ENCODE measurements at regions not wholly inside any gene's neighbourhood (a gene's known extent, or its start where the extent isn't known, plus 50 kb on each side); places are given as distances from the start of the nearest gene placed in this dataset.

- ATAC-seq (ENCODE audit: low read depth) (no peak), DNase-seq (ENCODE audit: low spot score in 2 of 2) (no peak)
- Mint-ChIP-seq H3K4me1 (peaks cover 5% of the 10 kb centered on the region), H3K4me3 (no peak overlapping the region), H3K9me3 (peaks cover 4% of the 10 kb centered on the region), H3K36me3 (peaks cover 2% of the 10 kb centered on the region), H3K27ac (no peak overlapping the region), H3K27me3 (no peaks in the 10 kb centered on the region)
These were observed 193.6 kb upstream of the ANKRD55 start for GRCh38 chr5:56426693-56427092.

- Mint-ChIP-seq H3K9me3 (peaks cover 8% of the 10 kb centered on the region), H3K27ac (no peak overlapping the region), H3K36me3 (peaks cover 14% of the 10 kb centered on the region), H3K4me1 (peaks cover 10% of the 10 kb centered on the region), H3K4me3 (no peak overlapping the region), H3K27me3 (no peaks in the 10 kb centered on the region)
- ATAC-seq (ENCODE audit: low read depth) (no peak), DNase-seq (ENCODE audit: low spot score in 2 of 2) (no peak)
These were observed 189.1 kb upstream of the ANKRD55 start for GRCh38 chr5:56422076-56422762.

GRCh38 chr5:56421246-56422075, 188.3 kb upstream of the ANKRD55 start:
- Mint-ChIP-seq H3K36me3 (peaks cover 14% of the 10 kb centered on the region), H3K27me3 (no peaks in the 10 kb centered on the region), H3K4me1 (peaks cover 15% of the 10 kb centered on the region), H3K4me3 (no peak overlapping the region), H3K27ac (no peak overlapping the region), H3K9me3 (peaks cover 8% of the 10 kb centered on the region)
- ATAC-seq (ENCODE audit: low read depth) (no peak), DNase-seq (ENCODE audit: low spot score in 2 of 2) (no peak)

- H3K27me3 Mint-ChIP-seq: no peaks in the 10 kb centered on the region
- no peak for ATAC-seq (ENCODE audit: low read depth)
- no peak overlapping the region for H3K4me3 Mint-ChIP-seq
- DNase-seq (ENCODE audit: low spot score in 2 of 2): no peak
- peak overlapping the region; percentile 75 for H3K27ac Mint-ChIP-seq
- H3K36me3 Mint-ChIP-seq: peaks cover 14% of the 10 kb centered on the region
- H3K9me3 Mint-ChIP-seq: peaks cover 8% of the 10 kb centered on the region
- H3K4me1 Mint-ChIP-seq: peaks cover 23% of the 10 kb centered on the region
These were observed 187.2 kb upstream of the ANKRD55 start for GRCh38 chr5:56420323-56420722.

GRCh38 chr5:56419667-56420066, 186.5 kb upstream of the ANKRD55 start:
- peaks cover 27% of the 10 kb centered on the region for H3K4me1 Mint-ChIP-seq
- peak overlapping the region; percentile 75 for H3K27ac Mint-ChIP-seq
- H3K36me3 Mint-ChIP-seq: peaks cover 13% of the 10 kb centered on the region
- H3K9me3 Mint-ChIP-seq: peaks cover 8% of the 10 kb centered on the region
- no peaks in the 10 kb centered on the region for H3K27me3 Mint-ChIP-seq
- DNase-seq (ENCODE audit: low spot score in 2 of 2) (no peak), ATAC-seq (ENCODE audit: low read depth) (no peak)
- no peak overlapping the region for H3K4me3 Mint-ChIP-seq

- peak; percentile 54 to 80 for DNase-seq (ENCODE audit: low spot score in 2 of 2)
- H3K4me3 Mint-ChIP-seq: peak overlapping the region; percentile 80
- H3K27me3 Mint-ChIP-seq: no peaks in the 10 kb centered on the region
- H3K36me3 Mint-ChIP-seq: peaks cover 13% of the 10 kb centered on the region
- H3K9me3 Mint-ChIP-seq: peaks cover 6% of the 10 kb centered on the region
- H3K4me1 Mint-ChIP-seq: peaks cover 40% of the 10 kb centered on the region
- peak overlapping the region; percentile 99 for H3K27ac Mint-ChIP-seq
- peak; percentile 78 for ATAC-seq (ENCODE audit: low read depth)
These were observed 182.2 kb upstream of the ANKRD55 start for GRCh38 chr5:56415356-56415765.

- Mint-ChIP-seq H3K9me3 (peaks cover 3% of the 10 kb centered on the region), H3K36me3 (peaks cover 6% of the 10 kb centered on the region), H3K27ac (peak overlapping the region; percentile 99), H3K4me3 (peak overlapping the region; percentile 44), H3K4me1 (peaks cover 36% of the 10 kb centered on the region), H3K27me3 (no peaks in the 10 kb centered on the region)
- ATAC-seq (ENCODE audit: low read depth) (no peak), DNase-seq (ENCODE audit: low spot score in 2 of 2) (peak in 1 of 2 donors; percentile 21)
These were observed 180.9 kb upstream of the ANKRD55 start for GRCh38 chr5:56414066-56414465.

- peak overlapping the region; percentile 99 for H3K27ac Mint-ChIP-seq
- ATAC-seq (ENCODE audit: low read depth) (no peak), DNase-seq (ENCODE audit: low spot score in 2 of 2) (no peak)
- H3K9me3 Mint-ChIP-seq: peaks cover 3% of the 10 kb centered on the region
- peaks cover 5% of the 10 kb centered on the region for H3K36me3 Mint-ChIP-seq
- peak overlapping the region; percentile 49 for H3K4me3 Mint-ChIP-seq
- H3K27me3 Mint-ChIP-seq: no peaks in the 10 kb centered on the region
- peaks cover 36% of the 10 kb centered on the region for H3K4me1 Mint-ChIP-seq
These were observed 180.4 kb upstream of the ANKRD55 start for GRCh38 chr5:56413546-56413945.

- H3K4me3 Mint-ChIP-seq: peak overlapping the region; percentile 49
- H3K4me1 Mint-ChIP-seq: peaks cover 35% of the 10 kb centered on the region
- peak overlapping the region; percentile 99 for H3K27ac Mint-ChIP-seq
- DNase-seq (ENCODE audit: low spot score in 2 of 2) (peak; percentile 61 to 77), ATAC-seq (ENCODE audit: low read depth) (peak; percentile 83)
- no peaks in the 10 kb centered on the region for H3K27me3 Mint-ChIP-seq
- no peaks in the 10 kb centered on the region for H3K9me3 Mint-ChIP-seq
- no peaks in the 10 kb centered on the region for H3K36me3 Mint-ChIP-seq
These were observed 179.7 kb upstream of the ANKRD55 start for GRCh38 chr5:56412601-56413379.

- no peaks in the 10 kb centered on the region for H3K27me3 Mint-ChIP-seq
- H3K36me3 Mint-ChIP-seq: no peaks in the 10 kb centered on the region
- H3K4me1 Mint-ChIP-seq: peaks cover 30% of the 10 kb centered on the region
- H3K27ac Mint-ChIP-seq: no peak overlapping the region
- ATAC-seq (ENCODE audit: low read depth) (no peak), DNase-seq (ENCODE audit: low spot score in 2 of 2) (no peak)
- no peak overlapping the region for H3K4me3 Mint-ChIP-seq
- no peaks in the 10 kb centered on the region for H3K9me3 Mint-ChIP-seq
These were observed 177.6 kb upstream of the ANKRD55 start for GRCh38 chr5:56410696-56411095.

- ATAC-seq (ENCODE audit: low read depth) (no peak), DNase-seq (ENCODE audit: low spot score in 2 of 2) (no peak)
- Mint-ChIP-seq H3K9me3 (no peaks in the 10 kb centered on the region), H3K4me1 (peaks cover 26% of the 10 kb centered on the region), H3K4me3 (no peak overlapping the region), H3K27ac (no peak overlapping the region), H3K27me3 (no peaks in the 10 kb centered on the region), H3K36me3 (no peaks in the 10 kb centered on the region)
These were observed 176.4 kb upstream of the ANKRD55 start for GRCh38 chr5:56409331-56410190.

- H3K4me3 Mint-ChIP-seq: no peak overlapping the region
- peaks cover 13% of the 10 kb centered on the region for H3K4me1 Mint-ChIP-seq
- H3K9me3 Mint-ChIP-seq: no peaks in the 10 kb centered on the region
- ATAC-seq (ENCODE audit: low read depth) (no peak), DNase-seq (ENCODE audit: low spot score in 2 of 2) (no peak)
- no peaks in the 10 kb centered on the region for H3K27me3 Mint-ChIP-seq
- no peak overlapping the region for H3K27ac Mint-ChIP-seq
- no peaks in the 10 kb centered on the region for H3K36me3 Mint-ChIP-seq
These were observed 173.7 kb upstream of the ANKRD55 start for GRCh38 chr5:56406838-56407237.

GRCh38 chr5:56406221-56406620, 173.1 kb upstream of the ANKRD55 start:
- no peaks in the 10 kb centered on the region for H3K27me3 Mint-ChIP-seq

More at GRCh38 chr5:56406221-56406620, 173.1 kb upstream of the ANKRD55 start:
- Mint-ChIP-seq H3K4me3 (no peak overlapping the region), H3K36me3 (no peaks in the 10 kb centered on the region), H3K9me3 (no peaks in the 10 kb centered on the region), H3K4me1 (peaks cover 12% of the 10 kb centered on the region), H3K27ac (no peak overlapping the region)
- ATAC-seq (ENCODE audit: low read depth): no peak
- no peak for DNase-seq (ENCODE audit: low spot score in 2 of 2)

Measured in memory B cell (primary cell).